Right lobe of liver (tissue), 4 donors: ENCODE measurements at regions not wholly inside any gene's neighbourhood (a gene's known extent, or its start where the extent isn't known, plus 50 kb on each side); places are given as distances from the start of the nearest gene placed in this dataset.

Source experiments
- CTCF ChIP-seq, 4 donors: fragments of 200-600 bp in 3 of 4; fragments of 450-650 bp in 1 of 4; IDR thresholded peaks; one replicate each; pipeline versions ENCODE4 v1.5.1 to v1.8.0; 2016 to 2022; ENCODE audit warnings: antibody characterized with exemption in 4 of 4, mild to moderate bottlenecking in 2 of 4
- POLR2A ChIP-seq: fragments of 450-650 bp; IDR thresholded peaks from one replicate; pipeline ENCODE4 v1.6.1; 2017; ENCODE audit warnings: antibody characterized with exemption, mild to moderate bottlenecking
- donor health status: DM: no; HTN: no; CAD: no.
- donor health status: DM: no; HTN: no; CAD: no.
- donor health status: DM: no; HTN: yes; CAD: no.

- TF ChIP-seq POLR2A (no peak), CTCF (IDR thresholded peaks at IDR 0.05) (no peak)
Observed at GRCh38 chr6:112581015-112581414, 233.9 kb downstream of the RFPL4B start.
